Esophagus muscularis mucosa (tissue), 4 donors: ENCODE measurements at regions not wholly inside any gene's neighbourhood (a gene's known extent, or its start where the extent isn't known, plus 50 kb on each side); places are given as distances from the start of the nearest gene placed in this dataset.

Experiments used
- CTCF ChIP-seq, 3 experiments: fragments of 200-600 bp in 2 of 3; fragments of 450-650 bp in 1 of 3; sonication (generic) in 2 of 3; IDR thresholded peaks; one replicate each; pipeline ENCODE4 v1.5.1; 2017 to 2019; ENCODE audit warnings: antibody characterized with exemption in 3 of 3, mild to moderate bottlenecking in 2 of 3, moderate library complexity in 1 of 3
- EP300 ChIP-seq: sonication (generic); formaldehyde crosslinking; IDR thresholded peaks from one replicate; pipeline ENCODE4 v1.6.1; 2017; ENCODE audit warnings: antibody characterized with exemption
- POLR2A ChIP-seq: fragments of 450-650 bp; IDR thresholded peaks from one replicate; pipeline ENCODE4 v1.6.1; 2017; ENCODE audit warnings: antibody characterized with exemption, moderate library complexity, mild to moderate bottlenecking, low read depth

GRCh38 chr2:12287220-12287751 is 429.4 kb upstream of the TRIB2 start:
- no peak for TF ChIP-seq POLR2A
- no peak for TF ChIP-seq CTCF (IDR thresholded peaks at IDR 0.05)
- TF ChIP-seq EP300, result no peak
